Activated T-cell treated with anti-CD3 and anti-CD28 coated beads, Interleukin-2, amount 50 U/mL, for 72 hours (primary cell): ENCODE measurements at regions not wholly inside any gene's neighbourhood (a gene's known extent, or its start where the extent isn't known, plus 50 kb on each side); places are given as distances from the start of the nearest gene placed in this dataset.

Experiments
- ATAC-seq, 2 donors: fragments of 150-1000 bp; cut with Tn5 transposase; replicated peaks in 1 of 2; 2 replicates each; pipeline ENCODE4 v1.10.0; 2021; ENCODE audit warnings: moderate library complexity in 2 of 2, mild to moderate bottlenecking in 1 of 2
- DNase-seq, 2 donors: peaks; one replicate each; pipeline ENCODE4 v3.0.0; 2021 to 2022; ENCODE audit warnings: mixed read lengths in 1 of 2
- H3K27ac Mint-ChIP-seq: one replicate; pipeline ENCODE4 v1.8.0; 2022; ENCODE audit warnings: mild to moderate bottlenecking, moderate library complexity, mixed read lengths
- H3K27me3 Mint-ChIP-seq: one replicate; pipeline ENCODE4 v1.8.0; 2022; ENCODE audit warnings: low read depth, mixed read lengths
- H3K36me3 Mint-ChIP-seq, 2 donors: one replicate each; pipeline ENCODE4 v1.8.0; 2022; ENCODE audit warnings: mixed read lengths in 2 of 2, mild to moderate bottlenecking in 1 of 2; ENCODE audit not compliant: insufficient read depth in 2 of 2
- H3K4me1 Mint-ChIP-seq: one replicate; pipeline ENCODE4 v1.8.0; 2022; ENCODE audit warnings: low read depth, mixed read lengths
- H3K4me3 Mint-ChIP-seq, 2 donors: one replicate each; pipeline ENCODE4 v1.8.0; 2022; ENCODE audit warnings: mild to moderate bottlenecking in 2 of 2, mixed read lengths in 2 of 2, moderate library complexity in 2 of 2
- H3K9me3 Mint-ChIP-seq, 2 donors: one replicate each; pipeline ENCODE4 v1.8.0; 2022; ENCODE audit warnings: mixed read lengths in 2 of 2

- no peak for DNase-seq
- Mint-ChIP-seq H3K9me3 (peaks cover 0 to 3% of the 10 kb centered on the region in 2 donors), H3K36me3 (no peaks in the 10 kb centered on the region), H3K27ac (no peak overlapping the region), H3K27me3 (peaks cover 2% of the 10 kb centered on the region), H3K4me3 (no peak overlapping the region), H3K4me1 (no peaks in the 10 kb centered on the region)
- no peak for ATAC-seq
These were observed 105.4 kb downstream of the MAFB start for GRCh38 chr20:40583636-40584035.

- H3K9me3 Mint-ChIP-seq: peaks cover 0 to 3% of the 10 kb centered on the region in 2 donors
- no peak for DNase-seq
- H3K4me3 Mint-ChIP-seq: no peak overlapping the region
- ATAC-seq: no peak
- H3K4me1 Mint-ChIP-seq: no peaks in the 10 kb centered on the region
- no peaks in the 10 kb centered on the region for H3K27me3 Mint-ChIP-seq
- H3K27ac Mint-ChIP-seq: no peak overlapping the region
- H3K36me3 Mint-ChIP-seq: no peaks in the 10 kb centered on the region
These were observed 105.8 kb downstream of the MAFB start for GRCh38 chr20:40583205-40583604.

GRCh38 chr20:40582531-40582930 is 106.5 kb downstream of the MAFB start:
- Mint-ChIP-seq H3K36me3 (no peaks in the 10 kb centered on the region), H3K27ac (no peak overlapping the region), H3K27me3 (no peaks in the 10 kb centered on the region), H3K4me3 (no peak overlapping the region), H3K4me1 (no peaks in the 10 kb centered on the region), H3K9me3 (peaks cover 0 to 3% of the 10 kb centered on the region in 2 donors)
- ATAC-seq (no peak), DNase-seq (no peak)

GRCh38 chr20:40579701-40580100 is 109.3 kb downstream of the MAFB start:
- H3K27ac Mint-ChIP-seq: no peak overlapping the region
- peaks cover 0 to 3% of the 10 kb centered on the region in 2 donors for H3K9me3 Mint-ChIP-seq
- H3K36me3 Mint-ChIP-seq: no peaks in the 10 kb centered on the region
- no peak overlapping the region for H3K4me3 Mint-ChIP-seq
- no peak for ATAC-seq
- no peak for DNase-seq
- no peaks in the 10 kb centered on the region for H3K4me1 Mint-ChIP-seq
- H3K27me3 Mint-ChIP-seq: no peaks in the 10 kb centered on the region

- H3K27me3 Mint-ChIP-seq: no peaks in the 10 kb centered on the region
- no peaks in the 10 kb centered on the region for H3K4me1 Mint-ChIP-seq
- H3K4me3 Mint-ChIP-seq: no peak overlapping the region
- ATAC-seq (no peak), DNase-seq (no peak)
- no peak overlapping the region for H3K27ac Mint-ChIP-seq
- peaks cover 0 to 3% of the 10 kb centered on the region in 2 donors for H3K9me3 Mint-ChIP-seq
- no peaks in the 10 kb centered on the region for H3K36me3 Mint-ChIP-seq
These were observed 110.1 kb downstream of the MAFB start for GRCh38 chr20:40578961-40579360.

GRCh38 chr20:40575851-40576250 is 113.2 kb downstream of the MAFB start:
- no peak for ATAC-seq
- H3K4me1 Mint-ChIP-seq: no peaks in the 10 kb centered on the region
- H3K27me3 Mint-ChIP-seq: no peaks in the 10 kb centered on the region
- H3K36me3 Mint-ChIP-seq: no peaks in the 10 kb centered on the region
- H3K4me3 Mint-ChIP-seq: no peak overlapping the region
- no peak for DNase-seq
- H3K27ac Mint-ChIP-seq: no peak overlapping the region
- no peaks in the 10 kb centered on the region for H3K9me3 Mint-ChIP-seq

- H3K27me3 Mint-ChIP-seq: no peaks in the 10 kb centered on the region
- ATAC-seq: no peak
- no peaks in the 10 kb centered on the region for H3K36me3 Mint-ChIP-seq
- no peaks in the 10 kb centered on the region for H3K9me3 Mint-ChIP-seq
- H3K27ac Mint-ChIP-seq: no peak overlapping the region
- H3K4me3 Mint-ChIP-seq: no peak overlapping the region
- no peaks in the 10 kb centered on the region for H3K4me1 Mint-ChIP-seq
- no peak for DNase-seq
These were observed 116.8 kb downstream of the MAFB start for GRCh38 chr20:40572251-40572650.

- no peak overlapping the region for H3K27ac Mint-ChIP-seq
- no peak overlapping the region for H3K4me3 Mint-ChIP-seq
- DNase-seq: no peak
- no peaks in the 10 kb centered on the region for H3K9me3 Mint-ChIP-seq
- H3K4me1 Mint-ChIP-seq: no peaks in the 10 kb centered on the region
- ATAC-seq: no peak
- H3K27me3 Mint-ChIP-seq: no peaks in the 10 kb centered on the region
- H3K36me3 Mint-ChIP-seq: no peaks in the 10 kb centered on the region
These were observed 117.4 kb downstream of the MAFB start for GRCh38 chr20:40571639-40572038.

GRCh38 chr20:40568200-40568599 is 120.8 kb downstream of the MAFB start:
- no peak overlapping the region for H3K27ac Mint-ChIP-seq
- no peaks in the 10 kb centered on the region for H3K4me1 Mint-ChIP-seq
- no peak for ATAC-seq
- no peak for DNase-seq
- H3K27me3 Mint-ChIP-seq: no peaks in the 10 kb centered on the region
- no peak overlapping the region for H3K4me3 Mint-ChIP-seq
- H3K36me3 Mint-ChIP-seq: no peaks in the 10 kb centered on the region
- H3K9me3 Mint-ChIP-seq: no peaks in the 10 kb centered on the region

- Mint-ChIP-seq H3K27ac (no peak overlapping the region), H3K9me3 (no peaks in the 10 kb centered on the region), H3K4me1 (no peaks in the 10 kb centered on the region), H3K27me3 (no peaks in the 10 kb centered on the region), H3K36me3 (no peaks in the 10 kb centered on the region), H3K4me3 (no peak overlapping the region)
- DNase-seq: no peak
- ATAC-seq: no peak
These were observed 123.4 kb downstream of the MAFB start for GRCh38 chr20:40565682-40566040.

GRCh38 chr20:40565001-40565681 is 123.9 kb downstream of the MAFB start:
- H3K9me3 Mint-ChIP-seq: no peaks in the 10 kb centered on the region
- no peak overlapping the region for H3K27ac Mint-ChIP-seq

GRCh38 chr20:40563296-40563950 is 125.6 kb downstream of the MAFB start:
- Mint-ChIP-seq H3K4me1 (no peaks in the 10 kb centered on the region), H3K27ac (no peak overlapping the region)
- DNase-seq: no peak

More at GRCh38 chr20:40565001-40565681, 123.9 kb downstream of the MAFB start:
- no peak for DNase-seq
- Mint-ChIP-seq H3K4me1 (no peaks in the 10 kb centered on the region), H3K36me3 (no peaks in the 10 kb centered on the region), H3K4me3 (no peak overlapping the region), H3K27me3 (no peaks in the 10 kb centered on the region)
- ATAC-seq: no peak

GRCh38 chr20:40562031-40562430 is 127.0 kb downstream of the MAFB start:
- no peak for DNase-seq
- no peak for ATAC-seq
- Mint-ChIP-seq H3K27me3 (no peaks in the 10 kb centered on the region), H3K27ac (no peak overlapping the region), H3K4me3 (no peak overlapping the region), H3K4me1 (no peaks in the 10 kb centered on the region), H3K36me3 (no peaks in the 10 kb centered on the region), H3K9me3 (no peaks in the 10 kb centered on the region)

More at GRCh38 chr20:40563296-40563950, 125.6 kb downstream of the MAFB start:
- no peaks in the 10 kb centered on the region for H3K9me3 Mint-ChIP-seq
- no peak for ATAC-seq
- H3K4me3 Mint-ChIP-seq: no peak overlapping the region
- H3K27me3 Mint-ChIP-seq: no peaks in the 10 kb centered on the region
- H3K36me3 Mint-ChIP-seq: no peaks in the 10 kb centered on the region

- ATAC-seq (no peak), DNase-seq (no peak)
- Mint-ChIP-seq H3K27me3 (no peaks in the 10 kb centered on the region), H3K4me3 (no peak overlapping the region), H3K36me3 (no peaks in the 10 kb centered on the region), H3K27ac (no peak overlapping the region), H3K9me3 (no peaks in the 10 kb centered on the region), H3K4me1 (no peaks in the 10 kb centered on the region)
These were observed 127.8 kb downstream of the MAFB start for GRCh38 chr20:40561187-40561586.
